Hepatocyte (in vitro differentiated cells): ENCODE measurements at regions not wholly inside any gene's neighbourhood (a gene's known extent, or its start where the extent isn't known, plus 50 kb on each side); places are given as distances from the start of the nearest gene placed in this dataset.
A peak's percentile ranks its signal among the peaks of the same experiment; 100 is the strongest.

Experiments
- DNase-seq: peaks from one replicate; pipeline ENCODE4 v3.0.0-alpha.2; 2016; ENCODE audit warnings: low spot score
- H2AFZ ChIP-seq: fragments of 200-600 bp; sonication (generic); 2 replicates; pipeline ENCODE4 v1.6.0; 2016; ENCODE audit warnings: antibody characterized with exemption, mild to moderate bottlenecking
- H3K27ac ChIP-seq: fragments of 200-600 bp; sonication (generic); 2 replicates; pipeline ENCODE4 v1.5.1; 2016; ENCODE audit warnings: mild to moderate bottlenecking
- H3K27me3 ChIP-seq: fragments of 200-600 bp; sonication (generic); 2 replicates; pipeline ENCODE4 v1.6.1; 2016
- H3K36me3 ChIP-seq: fragments of 200-600 bp; sonication (generic); replicated peaks from 2 replicates; pipeline ENCODE4 v1.5.1; 2016; ENCODE audit warnings: low read depth; ENCODE audit not compliant: insufficient read depth
- H3K4me1 ChIP-seq: fragments of 200-600 bp; sonication (generic); 2 replicates; pipeline ENCODE4 v1.5.1; 2016; ENCODE audit warnings: mild to moderate bottlenecking, moderate library complexity; ENCODE audit not compliant: insufficient read depth
- H3K4me2 ChIP-seq: fragments of 200-600 bp; sonication (generic); 2 replicates; pipeline ENCODE4 v1.6.0; 2016
- H3K4me3 ChIP-seq: fragments of 200-600 bp; sonication (generic); 2 replicates; pipeline ENCODE4 v1.5.1; 2016; ENCODE audit warnings: mild to moderate bottlenecking
- H3K79me2 ChIP-seq: fragments of 200-600 bp; sonication (generic); 2 replicates; pipeline ENCODE4 v1.6.0; 2017; ENCODE audit warnings: mild to moderate bottlenecking
- H3K9me2 ChIP-seq: fragments of 200-600 bp; sonication (generic); replicated peaks from 2 replicates; pipeline ENCODE4 v1.6.0; 2017; ENCODE audit warnings: mild to moderate bottlenecking; ENCODE audit not compliant: insufficient read depth
- H3K9me3 ChIP-seq: fragments of 200-600 bp; sonication (generic); 2 replicates; pipeline ENCODE4 v1.5.1; 2016; ENCODE audit warnings: low read depth, mild to moderate bottlenecking
- H4K20me1 ChIP-seq: fragments of 200-600 bp; sonication (generic); 2 replicates; pipeline ENCODE4 v1.6.0; 2016; ENCODE audit warnings: mild to moderate bottlenecking; ENCODE audit not compliant: insufficient read depth, poor library complexity, severe bottlenecking
- EZH2 ChIP-seq: fragments of 200-600 bp; sonication (generic); IDR thresholded peaks from 2 replicates; pipeline ENCODE4 v1.6.1; 2016; ENCODE audit warnings: antibody characterized with exemption, mild to moderate bottlenecking, borderline replicate concordance
- EZH2phosphoT487 ChIP-seq: fragments of 200-600 bp; sonication (generic); IDR thresholded peaks from one replicate; pipeline ENCODE4 v1.6.1; 2018; ENCODE audit warnings: antibody characterized with exemption, mild to moderate bottlenecking, low read depth, moderate library complexity; ENCODE audit not compliant: unreplicated experiment, severe bottlenecking
- WGBS: methylation state at CpG from one replicate; pipeline ENCODE4 v1.1.6; 2016; ENCODE audit warnings: low lambda C conversion rate; ENCODE audit errors: missing lambda C conversion rate; 5-methylcytosine and 5-hydroxymethylcytosine counted together
- TF ChIP-seq, protein P1 (sequence below): fragments of 200-600 bp; sonication (generic); IDR thresholded peaks from 2 replicates; pipeline ENCODE4 v1.5.1; 2016; ENCODE audit warnings: antibody characterized with exemption, mild to moderate bottlenecking; ENCODE audit not compliant: poor library complexity

DNA sequence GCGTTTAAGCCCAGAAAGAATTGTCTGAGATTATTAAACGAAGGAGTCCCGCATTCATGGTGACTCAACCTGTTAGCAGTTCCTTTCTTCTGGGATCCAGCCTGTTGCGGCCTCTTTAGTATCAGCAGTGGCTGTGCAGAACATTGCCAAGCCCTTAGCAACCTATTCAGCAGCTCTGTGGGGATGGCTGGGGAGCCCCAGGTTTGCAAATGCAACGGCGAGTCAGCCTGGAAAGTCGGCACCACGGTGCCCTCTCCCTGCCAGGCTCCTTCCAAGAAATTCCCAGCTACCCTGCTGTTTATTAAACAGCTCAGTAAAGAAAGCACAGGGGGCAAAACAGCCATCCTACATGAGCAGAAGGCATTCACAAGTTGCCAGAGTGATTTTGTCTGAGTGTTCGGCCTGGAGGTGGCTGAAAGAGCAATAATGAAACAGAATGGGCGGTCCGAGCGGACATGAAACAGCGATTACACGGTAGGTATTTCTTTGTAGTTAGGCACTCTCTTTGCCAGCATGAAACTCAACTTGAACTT lies 198.3 kb downstream of the BAMBI start:
- H3K4me2 ChIP-seq = peak overlapping the region; percentile 56

DNA sequence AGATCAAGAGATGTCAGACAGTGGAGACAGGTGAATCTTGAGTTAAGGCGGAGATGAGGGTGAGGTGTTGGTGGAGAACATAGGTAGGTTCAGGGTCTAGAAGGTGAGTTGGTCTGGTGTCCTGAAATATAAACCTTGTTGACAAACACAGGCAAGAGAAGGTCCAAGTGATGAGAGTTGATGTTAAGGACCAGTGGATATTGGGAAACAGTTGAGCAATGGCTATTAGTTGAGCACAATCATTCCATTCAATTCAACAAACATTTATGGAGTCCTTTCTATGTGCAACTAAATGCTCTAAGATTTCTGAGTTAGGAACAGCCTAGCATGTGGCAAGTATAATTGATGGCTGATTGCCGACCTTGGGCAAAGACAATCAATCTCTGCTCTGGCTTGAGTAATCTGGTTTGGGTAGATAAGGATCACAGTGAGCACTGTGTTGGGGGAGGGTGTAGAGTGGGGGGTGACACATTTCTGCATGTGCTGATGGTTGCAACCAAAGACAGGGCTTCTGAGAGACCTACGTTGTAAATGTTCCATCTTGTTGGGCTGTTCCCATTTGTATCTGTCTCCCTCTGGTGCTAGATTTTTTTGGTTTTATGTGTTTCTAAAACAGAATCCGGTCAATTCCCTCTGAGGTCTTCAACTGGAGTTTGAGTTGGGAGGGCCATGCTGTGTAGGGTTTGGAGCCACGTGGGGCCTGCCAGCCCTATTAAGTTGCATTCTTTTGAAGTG lies 201.1 kb downstream of the BAMBI start:
- Histone ChIP-seq H3K36me3 (no peaks in the 10 kb centered on the region), H3K4me2 (no peak overlapping the region), H3K27ac (no peak overlapping the region), H2AFZ (no peak overlapping the region), H3K9me2 (no peaks in the 10 kb centered on the region), H4K20me1 (no peaks in the 10 kb centered on the region), H3K9me3 (no peaks in the 10 kb centered on the region), H3K27me3 (no peaks in the 10 kb centered on the region), H3K4me1 (peaks cover 34% of the 10 kb centered on the region), H3K4me3 (no peak overlapping the region), H3K79me2 (no peaks in the 10 kb centered on the region)
- WGBS = 74% methylated on average over 5 of the region's 5 CpGs
- DNase-seq = no peak
- TF ChIP-seq EZH2phosphoT487 (no peak), EZH2 (no peak)
- TF ChIP-seq, protein P1, sequence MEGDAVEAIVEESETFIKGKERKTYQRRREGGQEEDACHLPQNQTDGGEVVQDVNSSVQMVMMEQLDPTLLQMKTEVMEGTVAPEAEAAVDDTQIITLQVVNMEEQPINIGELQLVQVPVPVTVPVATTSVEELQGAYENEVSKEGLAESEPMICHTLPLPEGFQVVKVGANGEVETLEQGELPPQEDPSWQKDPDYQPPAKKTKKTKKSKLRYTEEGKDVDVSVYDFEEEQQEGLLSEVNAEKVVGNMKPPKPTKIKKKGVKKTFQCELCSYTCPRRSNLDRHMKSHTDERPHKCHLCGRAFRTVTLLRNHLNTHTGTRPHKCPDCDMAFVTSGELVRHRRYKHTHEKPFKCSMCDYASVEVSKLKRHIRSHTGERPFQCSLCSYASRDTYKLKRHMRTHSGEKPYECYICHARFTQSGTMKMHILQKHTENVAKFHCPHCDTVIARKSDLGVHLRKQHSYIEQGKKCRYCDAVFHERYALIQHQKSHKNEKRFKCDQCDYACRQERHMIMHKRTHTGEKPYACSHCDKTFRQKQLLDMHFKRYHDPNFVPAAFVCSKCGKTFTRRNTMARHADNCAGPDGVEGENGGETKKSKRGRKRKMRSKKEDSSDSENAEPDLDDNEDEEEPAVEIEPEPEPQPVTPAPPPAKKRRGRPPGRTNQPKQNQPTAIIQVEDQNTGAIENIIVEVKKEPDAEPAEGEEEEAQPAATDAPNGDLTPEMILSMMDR = no peak

More for the DNA sequence above, 198.3 kb downstream of the BAMBI start:
- Histone ChIP-seq H3K27me3 (no peaks in the 10 kb centered on the region), H3K4me1 (peaks cover 22% of the 10 kb centered on the region), H3K9me3 (no peaks in the 10 kb centered on the region), H3K27ac (no peak overlapping the region), H3K9me2 (no peaks in the 10 kb centered on the region), H2AFZ (no peak overlapping the region), H4K20me1 (no peaks in the 10 kb centered on the region), H3K4me3 (no peak overlapping the region), H3K36me3 (no peaks in the 10 kb centered on the region), H3K79me2 (no peaks in the 10 kb centered on the region)
- no peak for TF ChIP-seq EZH2phosphoT487
- TF ChIP-seq, protein P1 = no peak
- TF ChIP-seq EZH2 = no peak
- DNase-seq = peak; percentile 44
- 44% methylated on average over 14 of the region's 14 CpGs for WGBS

DNA sequence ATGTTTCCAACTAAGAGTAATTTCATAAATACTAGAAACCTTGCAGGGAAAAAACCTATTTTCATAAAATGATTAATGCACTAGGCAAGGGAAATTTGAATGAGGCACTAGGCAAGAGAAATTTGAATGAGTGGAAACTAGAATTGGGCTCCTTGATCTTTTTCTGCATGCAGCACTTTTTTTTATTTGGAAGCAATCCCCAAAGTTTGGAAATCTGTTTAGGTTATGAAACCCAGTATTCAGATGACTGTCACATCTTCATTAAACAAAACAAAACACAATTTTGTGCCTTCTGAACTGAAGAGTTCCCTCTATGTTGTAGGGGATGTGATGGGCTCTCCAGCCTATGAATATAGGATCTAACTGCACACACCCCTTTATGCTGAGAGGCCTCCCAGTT lies 201.9 kb downstream of the BAMBI start:
- Histone ChIP-seq H3K36me3 (no peaks in the 10 kb centered on the region), H3K4me2 (no peak overlapping the region), H3K9me2 (no peaks in the 10 kb centered on the region), H3K4me1 (peaks cover 29% of the 10 kb centered on the region), H3K79me2 (no peaks in the 10 kb centered on the region), H3K27me3 (no peaks in the 10 kb centered on the region), H3K9me3 (no peaks in the 10 kb centered on the region), H2AFZ (no peak overlapping the region), H3K27ac (no peak overlapping the region), H4K20me1 (no peaks in the 10 kb centered on the region), H3K4me3 (no peak overlapping the region)
- TF ChIP-seq EZH2phosphoT487 = no peak
- TF ChIP-seq, protein P1 = no peak
- no peak for TF ChIP-seq EZH2
- no peak for DNase-seq
